ENCODE measurements at regions not wholly inside any gene's neighbourhood (a gene's known extent, or its start where the extent isn't known, plus 50 kb on each side); places are given as distances from the start of the nearest gene placed in this dataset.

GRCh38 chr2:5937321-5937720, 245.1 kb downstream of the SOX11 start:
- BruUV-seq (replicated peaks) = no TSS peak
- H3K36me3 ChIP-seq (replicated peaks in 1 of 2; ENCODE audit: control insufficient read depth in 1 of 2, insufficient read depth in 2 of 2, low read length in 2 of 2) = no peaks in the 10 kb centered on the region
- no peaks in the 10 kb centered on the region for H4K20me1 ChIP-seq (ENCODE audit: insufficient read depth, low read length)
- H2AFZ ChIP-seq (ENCODE audit: low read length) = no peak overlapping the region
- TF ChIP-seq GRHL1 (CRISPR knock-in tag; conservative IDR thresholded peaks at IDR 0.05) (no peak), SNAI1 (CRISPR knock-in tag; IDR thresholded peaks at IDR 0.05; ENCODE audit: borderline replicate concordance) (no peak), DBP (CRISPR knock-in tag; IDR thresholded peaks at IDR 0.05; ENCODE audit: not compliant biosample characterization) (no peak), MLX (CRISPR knock-in tag; IDR thresholded peaks at IDR 0.05) (no peak), ZSCAN25 (CRISPR knock-in tag; IDR thresholded peaks at IDR 0.05) (no peak), ZNF484 (CRISPR knock-in tag; IDR thresholded peaks at IDR 0.05; ENCODE audit: borderline replicate concordance, low read depth) (no peak), ZUFSP (CRISPR knock-in tag; IDR thresholded peaks at IDR 0.05; ENCODE audit: borderline replicate concordance) (no peak), EHMT2 (IDR thresholded peaks at IDR 0.05; ENCODE audit: borderline replicate concordance, low read depth, low read length) (no peak), RFXANK (CRISPR knock-in tag; IDR thresholded peaks at IDR 0.05) (no peak), KMT2A (CRISPR knock-in tag; IDR thresholded peaks at IDR 0.05) (no peak), YEATS2 (CRISPR knock-in tag; IDR thresholded peaks at IDR 0.05; ENCODE audit: borderline replicate concordance) (no peak), PHF5A (CRISPR knock-in tag; IDR thresholded peaks at IDR 0.05; ENCODE audit: low read depth, unreplicated experiment) (no peak), HES4 (CRISPR knock-in tag; IDR thresholded peaks at IDR 0.05; ENCODE audit: borderline replicate concordance) (no peak), SUZ12 (IDR thresholded peaks at IDR 0.05; ENCODE audit: low read depth, low read length) (no peak)
- DNase-seq (ENCODE audit: low spot score) = no peak
- in situ Hi-C loops (cut with HindIII; ENCODE audit: extremely low pct_ligation_motif_present, low pct_unique_long_range_greater_than_20kb) (no loop called here), intact Hi-C loops (cut with micrococcal nuclease; ENCODE audit: unreplicated experiment) (no loop called here)
- ChIA-PET CTCF (ENCODE audit: low intra/inter-chr PET ratio, low total read pairs) (no interaction called here), POLR2A (no interaction called here)
- no peaks in the 10 kb centered on the region for H3K79me2 ChIP-seq (ENCODE audit: insufficient read depth, low read length)
- ATAC-seq = no peak
- H3K4me3 ChIP-seq (replicated peaks in 1 of 3; ENCODE audit: insufficient read depth in 1 of 3, low read depth in 2 of 3, low read length in 3 of 3) = no peak overlapping the region
- 25% methylated on average over 4 of the region's 4 CpGs for WGBS (ENCODE audit: low lambda C conversion rate)
- H3K9ac ChIP-seq (ENCODE audit: insufficient read depth, low read depth, low read length) = no peak overlapping the region
- no peaks in the 10 kb centered on the region; a peak in 2 of 5 replicates for H3K27me3 ChIP-seq (ENCODE audit: control insufficient read depth in 1 of 2, insufficient read depth in 2 of 2, low read length in 2 of 2)
- no peak for FAIRE-seq
- no peak overlapping the region for H3K27ac ChIP-seq (ENCODE audit: extremely low read length, insufficient read depth, low read length)
- H3K9me3 ChIP-seq (ENCODE audit: low read length) = peaks cover 8% of the 10 kb centered on the region; the same call in 1 of the 2 replicates
- H3K4me2 ChIP-seq (ENCODE audit: low read depth, low read length) = no peak overlapping the region
- peaks cover 8% of the 10 kb centered on the region for H3K4me1 ChIP-seq (ENCODE audit: insufficient read depth, low read length)

All from HepG2 (cell line).